ENCODE measurements at regions not wholly inside any gene's neighbourhood (a gene's known extent, or its start where the extent isn't known, plus 50 kb on each side); places are given as distances from the start of the nearest gene placed in this dataset.

- peaks cover 0 to 20% (median 13%) of the 10 kb centered on the region in 5 donors for H3K4me1 ChIP-seq (ENCODE audit: control insufficient read depth in 5 of 5, insufficient read depth in 5 of 5, low read length in 5 of 5)
- 78 to 82% methylated on average over 4 of the region's 4 CpGs for WGBS, 2 donors
These were observed 81.3 kb downstream of the SLC25A47 start for GRCh38 chr14:100404419-100404818.

GRCh38 chr14:100405760-100406455 is 82.8 kb downstream of the SLC25A47 start:
- H3K4me3 ChIP-seq = no peak overlapping the region
- H3K27me3 ChIP-seq (ENCODE audit: control insufficient read depth in 3 of 3, insufficient read depth in 3 of 3, low read length in 2 of 3) = no peaks in the 10 kb centered on the region
- peaks cover 0 to 20% (median 13%) of the 10 kb centered on the region in 5 donors for H3K4me1 ChIP-seq (ENCODE audit: control insufficient read depth in 5 of 5, insufficient read depth in 5 of 5, low read length in 5 of 5)
- no peak for TF ChIP-seq CTCF (IDR thresholded peaks at IDR 0.05; ENCODE audit: control extremely low read depth, extremely low read depth)
- 84 to 86% methylated on average over 12 of the region's 12 CpGs for WGBS, 2 donors
- no peaks in the 10 kb centered on the region for H3K9me3 ChIP-seq (ENCODE audit: control insufficient read depth in 4 of 4, insufficient read depth in 3 of 4, low read length in 3 of 4)
- H3K9ac ChIP-seq (ENCODE audit: insufficient read depth in 1 of 2, low read length in 2 of 2) = no peak overlapping the region
- DNase-seq (no peak), ATAC-seq (ENCODE audit: insufficient read depth, low FRiP score) (no peak)
- no peaks in the 10 kb centered on the region for H3K36me3 ChIP-seq (ENCODE audit: control insufficient read depth in 4 of 4, insufficient read depth in 4 of 4, low read length in 4 of 4)
- no peak overlapping the region for H3K27ac ChIP-seq (ENCODE audit: low read depth in 1 of 2, low read length in 1 of 2)

More at GRCh38 chr14:100404419-100404818, 81.3 kb downstream of the SLC25A47 start:
- Histone ChIP-seq H3K36me3 (ENCODE audit: control insufficient read depth in 4 of 4, insufficient read depth in 4 of 4, low read length in 4 of 4) (no peaks in the 10 kb centered on the region), H3K9ac (ENCODE audit: insufficient read depth in 1 of 2, low read length in 2 of 2) (no peak overlapping the region), H3K4me3 (no peak overlapping the region), H3K27me3 (ENCODE audit: control insufficient read depth in 3 of 3, insufficient read depth in 3 of 3, low read length in 2 of 3) (no peaks in the 10 kb centered on the region), H3K9me3 (ENCODE audit: control insufficient read depth in 4 of 4, insufficient read depth in 3 of 4, low read length in 3 of 4) (no peaks in the 10 kb centered on the region), H3K27ac (ENCODE audit: low read depth in 1 of 2, low read length in 1 of 2) (no peak overlapping the region)
- DNase-seq = no peak
- no peak for ATAC-seq (ENCODE audit: insufficient read depth, low FRiP score)
- TF ChIP-seq CTCF (IDR thresholded peaks at IDR 0.05; ENCODE audit: control extremely low read depth, extremely low read depth) = no peak

DNA sequence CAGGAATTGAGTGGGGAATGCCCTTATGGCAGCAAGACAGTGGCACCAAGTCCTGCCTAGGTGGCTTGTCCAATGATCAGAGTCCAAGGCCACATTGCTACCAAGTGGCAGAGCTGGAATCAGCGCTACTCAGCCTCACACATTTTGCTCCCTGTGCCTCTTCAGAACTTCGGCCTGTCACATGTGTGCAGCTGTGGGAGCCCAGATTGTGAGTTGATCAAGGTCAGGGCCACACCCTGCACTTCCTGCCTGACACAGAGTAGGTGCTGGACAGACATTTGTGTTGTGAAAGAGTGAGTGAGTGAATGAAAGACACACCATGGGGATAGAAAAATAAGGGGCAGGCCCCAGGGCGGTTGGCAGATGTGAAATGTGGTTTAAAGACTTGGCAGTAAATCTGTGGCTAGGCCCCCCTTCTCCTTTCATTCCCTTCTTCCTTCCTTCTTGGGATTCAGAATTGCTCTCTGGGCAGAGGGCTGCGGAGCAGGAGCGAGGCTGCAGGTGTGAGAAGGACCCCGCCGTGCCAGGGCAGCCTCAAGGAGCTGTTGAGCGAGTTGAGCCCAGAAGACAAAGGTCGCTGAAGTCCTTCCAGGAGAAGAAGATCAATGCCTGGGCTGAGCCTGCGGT is 83.5 kb downstream of the SLC25A47 start:
- ATAC-seq (ENCODE audit: insufficient read depth, low FRiP score) (no peak), DNase-seq (peak in 2 of 3 donors; percentile 21 to 32)
- H3K9me3 ChIP-seq (ENCODE audit: control insufficient read depth in 4 of 4, insufficient read depth in 3 of 4, low read length in 3 of 4) = no peaks in the 10 kb centered on the region
- no peak overlapping the region for H3K27ac ChIP-seq (ENCODE audit: low read depth in 1 of 2, low read length in 1 of 2)
- H3K4me3 ChIP-seq = no peak overlapping the region
- H3K27me3 ChIP-seq (ENCODE audit: control insufficient read depth in 3 of 3, insufficient read depth in 3 of 3, low read length in 2 of 3) = no peaks in the 10 kb centered on the region
- H3K4me1 ChIP-seq (ENCODE audit: control insufficient read depth in 5 of 5, insufficient read depth in 5 of 5, low read length in 5 of 5) = peaks cover 0 to 20% (median 13%) of the 10 kb centered on the region in 5 donors
- TF ChIP-seq CTCF (IDR thresholded peaks at IDR 0.05; ENCODE audit: control extremely low read depth, extremely low read depth) = no peak
- WGBS, 2 donors = 46 to 70% methylated on average over 10 of the region's 10 CpGs
- no peak overlapping the region for H3K9ac ChIP-seq (ENCODE audit: insufficient read depth in 1 of 2, low read length in 2 of 2)
- H3K36me3 ChIP-seq (ENCODE audit: control insufficient read depth in 4 of 4, insufficient read depth in 4 of 4, low read length in 4 of 4) = no peaks in the 10 kb centered on the region

Measured in lung (tissue), 11 donors.